Stimulated activated CD4-positive, alpha-beta T cell treated with anti-CD3 and anti-CD28 coated beads, Interleukin-2, amount 100 ng/mL, for 24 hours (primary cell): ENCODE measurements at regions not wholly inside any gene's neighbourhood (a gene's known extent, or its start where the extent isn't known, plus 50 kb on each side); places are given as distances from the start of the nearest gene placed in this dataset.
A peak's percentile ranks its signal among the peaks of the same experiment; 100 is the strongest.
"Not testable (repeated sequence)": the region's sequence is repeated elsewhere in the genome, so short reads cannot be mapped to it uniquely, and the experiment has no call there.

Source experiments
- DNase-seq, 2 donors: peaks; one replicate each; pipeline ENCODE4 v3.0.0-alpha.2; 2020

DNA sequence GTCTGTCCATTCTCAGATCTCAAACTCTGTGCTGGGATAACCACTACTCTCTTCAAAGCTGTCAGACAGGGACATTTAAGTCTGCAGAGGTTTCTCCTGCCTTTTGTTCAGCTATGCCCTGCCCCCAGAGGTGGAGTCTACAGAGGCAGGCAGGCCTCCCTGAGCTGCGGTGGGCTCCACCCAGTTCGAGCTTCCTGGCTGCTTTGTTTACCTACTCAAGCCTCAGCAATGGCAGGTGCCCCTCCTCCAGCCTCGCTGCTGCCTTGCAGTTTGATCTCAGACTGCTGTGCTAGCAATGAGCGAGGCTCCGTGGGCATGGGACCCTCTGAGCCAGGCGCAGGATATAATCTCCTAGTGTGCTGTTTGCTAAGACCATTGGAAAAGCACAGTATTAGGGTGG lies 53.1 kb upstream of the HUNK start:
- not testable (repeated sequence) for DNase-seq

DNA sequence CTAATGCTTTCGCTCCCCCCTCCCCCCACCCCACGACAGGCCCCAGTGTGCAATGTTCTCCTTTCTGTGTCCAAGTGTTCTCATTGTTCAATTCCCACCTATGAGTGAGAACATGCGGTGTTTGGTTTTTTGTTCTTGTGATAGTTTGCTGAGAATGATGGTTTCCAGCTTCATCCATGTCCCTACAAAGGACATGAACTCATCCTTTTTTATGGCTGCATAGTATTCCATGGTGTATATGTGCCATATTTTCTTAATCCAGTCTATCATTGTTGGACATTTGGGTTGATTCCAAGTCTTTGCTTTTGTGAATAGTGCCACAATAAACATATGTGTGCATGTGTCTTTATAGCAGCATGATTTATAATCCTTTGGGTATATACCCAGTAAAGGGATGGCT lies 58.5 kb upstream of the HUNK start:
- DNase-seq = not testable (repeated sequence)

GRCh38 chr21:31813862-31814261 lies 59.0 kb upstream of the HUNK start:
- DNase-seq = no peak

GRCh38 chr21:31804008-31804394 lies 68.8 kb upstream of the HUNK start:
- no peak for DNase-seq

GRCh38 chr21:31803039-31804007 lies 69.5 kb upstream of the HUNK start:
- DNase-seq = no peak

DNA sequence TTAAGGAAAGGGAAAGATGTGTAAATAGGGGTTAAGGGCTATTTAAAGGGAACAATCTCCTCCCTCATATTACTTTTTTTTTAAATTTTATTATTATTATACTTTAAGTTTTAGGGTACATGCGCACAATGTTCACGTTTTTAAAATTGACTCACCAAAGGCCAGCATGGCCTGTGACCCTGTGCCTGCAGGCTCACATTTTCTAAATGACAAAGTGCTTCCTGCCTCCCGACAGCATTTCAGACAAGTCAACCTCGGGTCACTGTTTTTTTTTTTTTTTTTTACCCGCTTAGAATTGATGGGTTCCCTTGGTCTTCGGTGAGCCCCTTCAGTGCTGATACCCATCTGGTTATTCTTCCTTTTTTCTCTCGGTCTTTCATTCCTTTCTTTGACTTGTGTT lies 70.4 kb upstream of the SCAF4 start:
- no peak for DNase-seq

DNA sequence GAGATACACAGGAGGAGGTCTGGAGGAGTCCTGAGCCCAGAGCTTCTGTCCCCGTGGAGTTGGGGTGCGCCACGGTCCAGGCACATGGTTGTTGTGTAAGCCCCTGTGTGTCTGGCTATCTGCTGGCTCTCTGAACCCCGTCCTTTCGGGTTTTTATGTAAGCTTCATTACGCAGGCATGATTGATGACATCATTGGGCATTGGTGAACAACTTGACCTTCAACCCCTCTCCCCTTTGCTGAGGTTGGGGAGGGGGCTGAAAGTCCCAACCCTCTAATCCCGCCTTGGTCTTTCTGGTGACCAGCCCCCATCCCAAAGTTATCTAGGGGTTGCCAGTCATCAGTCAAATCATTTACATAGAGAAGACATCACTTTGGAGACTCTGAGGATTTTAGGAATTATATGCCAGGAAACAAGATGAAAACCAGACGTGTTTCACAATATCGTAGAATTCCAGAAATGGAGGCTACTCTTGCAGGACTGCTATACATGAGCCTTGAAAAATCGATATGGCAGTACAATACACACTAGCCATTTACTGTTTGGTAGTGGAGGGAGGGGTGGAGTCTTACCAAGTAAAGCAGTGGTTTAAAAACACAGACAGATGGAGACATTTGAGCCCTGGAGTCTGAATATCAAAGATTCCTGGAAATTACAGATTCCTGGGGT lies 69.8 kb upstream of the SCAF4 start:
- DNase-seq = no peak

DNA sequence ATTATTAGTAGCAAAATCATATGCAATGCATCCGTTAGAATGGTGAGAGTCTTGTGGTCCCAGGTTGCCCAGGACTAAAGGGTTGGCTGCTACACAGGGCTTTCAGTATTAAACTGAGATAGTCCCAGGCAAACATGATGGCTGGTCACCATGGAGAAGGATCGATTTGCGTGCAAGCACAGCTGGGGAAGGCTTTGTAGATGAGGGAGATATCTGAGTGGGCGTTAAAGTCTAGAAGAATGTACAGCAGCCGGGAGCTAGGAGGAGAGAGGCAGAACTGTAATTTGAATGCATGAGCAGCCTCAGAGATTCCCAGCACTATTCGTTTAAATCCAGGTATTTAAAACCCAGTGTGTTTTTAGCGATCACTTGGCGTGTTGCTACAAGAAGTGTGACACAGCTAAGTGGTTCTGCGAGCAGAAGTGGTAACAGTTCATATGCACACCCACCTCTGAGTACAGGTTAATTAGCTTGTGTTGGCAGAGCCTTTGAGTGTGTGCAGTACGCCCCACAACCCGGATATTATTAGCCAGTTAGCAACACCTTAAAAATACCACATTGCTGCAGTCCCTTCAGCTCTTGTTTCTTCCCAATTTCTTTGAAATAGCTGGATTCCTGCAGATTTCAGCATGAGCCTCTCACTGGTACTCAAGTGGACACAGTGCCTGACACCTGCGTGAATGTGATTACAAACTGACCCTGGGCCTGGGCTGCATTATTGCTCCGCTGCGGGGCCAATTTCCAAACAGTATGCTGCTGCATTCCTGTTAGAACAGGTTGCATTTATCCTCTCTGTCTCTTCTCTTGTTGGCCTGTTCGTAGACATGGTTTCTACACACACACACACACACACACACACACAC lies 67.2 kb upstream of the SCAF4 start:
- no peak for DNase-seq

- DNase-seq = no peak
These were observed 64.1 kb upstream of the SCAF4 start for GRCh38 chr21:31795992-31796391.

GRCh38 chr21:31790420-31790819 lies 58.5 kb upstream of the SCAF4 start:
- not testable (repeated sequence) for DNase-seq

DNA sequence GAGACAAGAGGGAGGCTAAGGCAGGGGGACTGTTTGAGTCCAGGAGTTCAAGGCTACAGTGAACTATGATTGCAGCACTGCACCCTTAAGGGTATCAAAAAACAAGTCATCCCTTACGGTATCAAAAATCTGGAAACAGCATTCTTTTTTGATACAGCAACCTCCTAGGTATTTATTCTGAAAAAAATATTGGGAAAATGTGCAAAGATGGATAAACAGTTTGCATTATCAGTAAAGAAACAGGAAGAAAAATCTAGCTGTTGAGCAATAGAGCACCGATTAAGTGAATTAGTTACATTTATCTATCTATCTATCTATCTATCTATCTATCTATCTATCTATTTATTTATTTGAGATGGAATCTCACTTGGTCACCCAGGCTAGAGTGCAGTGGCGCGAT lies 56.7 kb upstream of the SCAF4 start:
- no peak for DNase-seq

GRCh38 chr21:31787691-31788090 lies 55.8 kb upstream of the SCAF4 start:
- not testable (repeated sequence) for DNase-seq

DNA sequence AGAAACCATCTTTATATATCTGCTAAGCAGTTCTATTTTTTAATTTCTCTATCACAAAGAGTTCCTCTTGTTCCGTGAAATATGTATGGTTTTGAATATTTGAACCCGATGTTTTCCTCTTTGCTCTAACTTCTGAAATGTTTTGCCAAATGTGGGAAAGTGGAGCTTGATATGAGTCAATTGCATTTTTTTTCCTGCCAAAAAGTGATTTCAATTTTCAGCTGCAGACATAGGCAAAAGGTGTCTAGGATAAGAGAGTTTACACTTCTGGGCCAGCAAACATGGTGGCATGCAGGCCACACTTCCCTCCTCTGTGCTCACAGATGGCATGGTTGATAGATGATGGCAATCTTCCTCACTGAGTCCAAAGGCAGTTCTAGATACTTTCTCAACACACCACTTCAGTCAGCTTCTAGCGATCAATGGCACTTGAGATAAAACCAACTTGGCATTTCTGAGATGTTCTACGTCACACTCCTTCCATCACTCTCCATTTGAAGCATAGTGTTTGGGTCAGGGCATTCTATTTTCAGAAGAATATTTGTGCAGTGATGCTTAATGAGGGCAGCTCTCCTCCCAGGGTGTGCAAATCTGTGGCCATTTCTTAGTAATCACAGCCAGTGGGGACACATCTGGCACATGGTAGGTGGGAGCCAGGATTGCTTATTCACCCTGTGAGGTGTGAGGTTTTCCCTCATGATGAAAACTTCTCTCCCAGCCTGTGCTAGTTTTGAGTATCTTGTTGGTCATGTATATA lies 54.4 kb upstream of the SCAF4 start:
- DNase-seq = no peak

GRCh38 chr21:31785237-31786163 lies 53.6 kb upstream of the SCAF4 start:
- DNase-seq = peak; percentile 60 to 61

- DNase-seq = no peak
These were observed 49.8 kb upstream of the SCAF4 start for GRCh38 chr21:31781737-31782136.
